ENCODE measurements at regions not wholly inside any gene's neighbourhood (a gene's known extent, or its start where the extent isn't known, plus 50 kb on each side); places are given as distances from the start of the nearest gene placed in this dataset.

DNA sequence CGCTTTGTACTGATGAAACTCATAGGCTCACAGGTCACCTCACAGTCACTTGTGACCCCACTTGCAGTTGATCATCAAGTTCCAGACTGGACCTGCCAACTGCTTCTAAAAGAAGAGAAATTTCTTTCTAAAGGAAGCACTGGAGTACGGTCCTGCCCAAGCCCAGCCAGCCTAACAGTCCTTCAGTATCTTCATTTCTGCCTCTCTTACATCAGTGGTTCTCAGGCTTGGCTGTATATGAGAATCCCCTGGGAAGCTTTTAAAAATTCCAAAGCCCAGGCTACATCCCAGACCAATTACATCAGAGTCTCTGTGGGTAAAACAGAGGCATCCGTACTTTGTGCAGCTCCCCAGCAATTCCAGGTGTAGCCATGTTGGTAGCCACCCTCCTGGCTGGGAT is 282.1 kb downstream of the NFIB start:
- DNase-seq: no peak

DNA sequence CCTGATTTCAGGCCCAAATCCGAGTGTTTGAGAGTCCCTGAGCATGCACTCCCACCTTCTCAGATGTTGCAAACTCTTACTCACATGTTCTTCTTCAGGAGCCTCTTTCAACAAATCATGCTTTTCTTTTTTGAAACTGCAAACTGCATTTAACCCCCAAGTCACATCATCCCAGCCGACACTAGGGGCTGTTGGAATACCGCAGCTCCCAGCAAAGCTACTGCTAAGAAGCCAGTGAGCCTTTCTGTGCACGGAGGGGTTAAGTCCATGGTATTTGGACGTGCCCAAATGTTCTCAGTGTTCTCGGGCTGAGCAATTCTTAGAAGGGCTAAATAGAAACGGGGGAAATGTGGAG is 282.9 kb downstream of the NFIB start:
- no peak for DNase-seq

DNA sequence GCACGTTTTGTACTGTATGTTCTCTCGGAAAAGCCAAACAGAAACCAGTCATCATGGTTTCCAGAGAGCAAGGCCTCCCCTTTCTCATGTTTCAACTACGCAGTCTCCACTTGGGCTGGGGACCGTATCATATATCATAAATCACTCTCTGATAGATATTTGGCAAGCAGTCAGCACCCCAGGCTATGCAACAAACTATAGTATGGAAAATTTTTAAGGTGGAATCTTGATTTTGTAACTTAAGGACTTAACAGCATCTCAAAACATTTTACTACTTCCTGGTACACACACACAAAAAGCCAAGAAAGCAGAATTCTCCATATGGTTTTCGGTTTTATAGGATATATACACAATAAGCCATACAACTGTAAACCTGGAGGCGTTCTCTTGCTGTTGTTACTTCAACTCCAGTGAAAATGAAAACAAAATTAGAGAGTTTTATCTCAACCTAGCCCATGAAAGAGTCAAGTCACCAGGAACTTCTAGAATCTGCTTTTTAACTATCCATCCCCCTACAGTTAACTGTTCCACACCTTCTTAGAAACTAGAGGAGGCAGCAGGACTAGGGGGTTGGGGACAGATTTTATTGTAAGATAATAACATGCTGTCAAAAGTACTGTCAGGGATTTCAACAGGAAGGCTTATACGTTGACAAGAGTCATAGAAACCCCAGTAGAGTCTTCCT is 283.4 kb downstream of the NFIB start:
- DNase-seq: no peak

DNA sequence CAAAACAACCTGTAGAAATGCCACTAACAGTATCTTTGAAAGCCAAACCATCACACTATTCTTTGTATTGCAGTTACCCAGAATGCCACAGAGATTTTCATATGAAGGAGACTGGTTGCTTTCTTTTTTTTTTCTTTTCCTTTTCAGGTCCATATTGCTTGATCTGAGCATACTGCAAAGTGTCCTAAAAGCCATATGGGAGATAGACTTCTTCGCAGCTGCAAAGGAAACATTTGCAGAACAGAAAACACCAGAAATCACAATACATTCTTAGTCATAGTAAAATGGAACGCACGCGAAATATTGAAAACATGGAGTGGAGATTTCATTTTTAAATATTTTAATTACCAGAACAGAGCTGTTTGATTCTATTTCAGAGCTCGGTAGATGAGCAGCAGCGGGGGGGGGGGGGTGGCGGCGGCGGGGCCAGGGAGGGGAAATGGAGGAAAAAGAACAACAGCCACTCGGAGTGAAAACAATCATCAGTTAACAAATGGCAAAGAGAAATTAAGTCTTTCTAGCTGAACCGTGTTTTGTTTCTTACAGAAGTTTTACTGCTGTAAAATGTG is 284.1 kb downstream of the NFIB start:
- DNase-seq: no peak

DNA sequence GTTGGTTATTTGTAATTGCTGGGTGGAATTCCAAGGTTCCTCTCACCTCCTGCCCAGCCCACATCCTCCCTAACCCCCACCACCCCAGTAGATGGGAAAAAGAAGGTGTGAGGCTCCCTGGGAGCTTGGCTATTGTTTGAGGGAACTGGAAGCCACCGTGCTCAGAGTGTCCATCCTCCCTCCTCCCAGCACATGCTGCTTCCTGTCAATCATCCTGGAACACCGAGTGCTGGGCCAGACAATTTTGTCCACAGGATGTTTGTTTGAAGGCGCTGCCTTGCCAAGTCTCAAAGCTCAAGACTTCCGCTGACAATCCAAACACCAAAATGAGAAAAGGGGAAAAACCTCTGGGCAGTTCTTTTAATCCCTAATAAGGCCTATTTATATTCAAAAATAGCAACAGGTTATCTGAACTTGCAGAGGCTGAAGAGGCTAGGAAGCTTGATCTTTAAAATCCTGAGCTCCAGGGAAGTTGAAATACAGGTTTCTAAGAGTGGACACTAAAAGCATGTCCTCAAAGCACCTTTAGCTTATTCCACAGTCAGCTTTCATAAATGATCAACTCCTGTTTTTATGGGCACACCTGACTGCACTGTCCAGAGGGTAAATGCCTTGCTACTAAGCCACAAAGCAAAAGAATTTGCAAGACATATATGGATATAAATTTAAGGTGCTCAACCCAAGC is 286.7 kb downstream of the NFIB start:
- DNase-seq: no peak

DNA sequence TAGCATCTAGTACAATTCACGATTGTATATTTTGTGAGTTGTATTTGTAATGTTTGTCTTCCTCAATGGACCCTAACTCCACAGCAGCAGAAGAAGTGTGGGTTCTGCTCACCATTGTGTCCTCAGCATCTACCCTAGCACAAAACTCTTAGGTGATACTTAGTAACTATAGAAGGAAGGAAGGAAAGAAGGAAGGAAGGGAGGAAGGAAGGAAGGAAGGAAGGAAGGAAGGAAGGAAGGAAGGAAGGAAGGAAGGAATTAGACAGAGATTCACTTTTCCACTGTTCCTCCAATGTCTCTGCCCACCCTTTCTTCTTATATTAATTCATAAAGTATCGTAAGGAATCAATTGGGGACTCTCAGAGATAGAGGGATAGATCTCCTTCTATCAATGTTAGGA is 288.2 kb downstream of the NFIB start:
- no peak for DNase-seq

DNA sequence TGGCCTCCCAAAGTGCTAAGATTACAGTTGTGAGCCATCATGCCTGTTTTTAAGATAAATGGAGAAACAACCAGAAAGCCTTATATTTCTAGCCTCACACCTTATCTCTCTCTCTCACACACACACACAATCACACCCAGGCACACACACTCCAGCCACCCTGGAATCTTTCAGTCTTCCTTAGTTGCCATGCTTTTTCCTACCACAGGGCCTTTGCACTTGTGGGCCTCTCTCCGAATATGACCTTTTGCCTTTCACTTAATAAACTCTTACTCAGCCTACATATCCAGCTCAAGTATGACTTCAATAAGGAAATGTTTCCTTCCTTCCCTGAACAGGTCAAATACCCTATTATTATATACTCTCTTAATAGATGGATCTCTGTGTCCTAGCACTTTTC is 290.7 kb downstream of the NFIB start:
- DNase-seq: no peak

DNA sequence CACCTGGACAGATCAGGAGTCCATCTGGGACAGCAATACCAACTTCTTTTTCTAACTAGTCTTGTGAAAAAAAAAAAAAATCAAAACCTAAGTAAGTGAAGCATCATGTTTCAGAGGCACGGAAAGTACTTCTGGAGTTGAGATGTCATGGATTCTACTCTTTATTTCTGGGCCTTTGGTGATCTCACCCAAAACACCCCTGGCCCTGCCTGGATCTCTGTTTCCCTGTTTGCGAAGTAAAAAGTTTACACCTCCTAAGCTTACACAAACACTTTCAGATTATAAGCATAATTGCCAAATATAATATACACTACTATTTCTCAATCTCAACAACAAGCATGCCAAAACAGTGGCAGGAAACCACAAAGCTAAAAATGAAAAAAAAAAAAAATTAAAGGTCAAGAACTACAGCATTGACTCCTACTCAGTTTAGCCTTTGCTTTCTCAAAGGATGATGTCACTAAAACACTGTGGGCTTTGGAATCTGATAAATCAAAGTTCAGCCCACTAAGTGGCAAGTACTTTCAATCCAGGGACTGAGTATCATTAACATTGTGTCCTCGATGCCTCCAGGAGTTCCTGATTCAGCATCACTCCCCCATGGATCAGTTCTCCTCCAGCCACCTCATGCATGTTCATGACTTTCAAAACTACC is 291.9 kb downstream of the NFIB start:
- DNase-seq: no peak

DNA sequence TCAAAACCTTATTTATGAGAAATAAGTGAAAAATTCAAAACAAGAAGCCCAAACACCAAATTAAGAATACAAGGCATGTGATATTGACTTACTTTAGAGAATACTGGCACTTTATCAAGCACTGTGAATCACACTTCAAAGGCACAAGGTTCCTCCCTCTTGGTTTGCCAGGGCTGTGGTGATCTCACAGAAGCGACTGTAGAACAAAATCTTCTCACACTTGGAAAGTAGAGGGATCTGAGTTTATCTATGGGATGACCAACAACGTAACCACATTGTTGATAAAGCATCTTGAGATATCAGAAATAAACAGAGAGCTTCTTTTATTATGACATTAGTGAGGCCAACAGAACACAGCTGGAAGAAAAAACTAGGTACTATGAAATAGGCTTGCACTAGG is 295.9 kb downstream of the NFIB start:
- no peak for DNase-seq

DNA sequence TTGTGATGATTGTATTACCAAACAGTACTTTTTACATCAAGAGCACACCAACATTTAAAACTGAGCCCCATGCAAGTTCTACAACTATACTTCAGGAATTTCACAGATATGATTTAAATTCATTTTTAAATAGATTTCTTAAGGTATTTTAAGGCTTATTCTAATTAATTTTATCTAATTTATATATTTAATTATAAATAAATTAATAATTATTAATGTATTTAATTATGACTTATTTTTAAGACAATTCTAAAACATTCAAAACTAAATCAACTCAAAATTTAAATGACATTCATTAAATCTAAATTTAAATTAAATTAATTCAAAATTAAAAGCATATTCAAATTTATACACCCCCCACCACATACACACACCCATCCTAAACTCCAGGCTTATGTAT is 299.2 kb downstream of the NFIB start:
- no peak for DNase-seq

DNA sequence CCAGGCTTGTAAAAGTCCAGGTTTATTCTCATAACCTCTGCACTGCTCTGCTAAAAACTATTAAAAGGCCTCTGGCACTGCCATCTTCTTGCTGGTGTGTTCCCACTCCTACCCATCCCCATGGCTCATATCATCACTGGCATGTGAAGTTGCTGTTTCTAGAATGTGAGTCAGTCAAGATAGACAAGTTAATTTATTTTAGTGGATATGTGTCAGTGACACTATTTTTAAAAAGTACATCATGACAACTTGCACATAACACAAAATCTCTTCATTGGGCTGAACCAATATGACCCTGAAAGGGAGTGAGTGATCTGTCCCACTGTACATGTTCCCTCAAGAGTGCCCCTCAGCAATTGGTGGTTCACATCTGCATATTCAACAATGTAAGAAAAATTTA is 299.7 kb downstream of the NFIB start:
- DNase-seq: no peak

DNA sequence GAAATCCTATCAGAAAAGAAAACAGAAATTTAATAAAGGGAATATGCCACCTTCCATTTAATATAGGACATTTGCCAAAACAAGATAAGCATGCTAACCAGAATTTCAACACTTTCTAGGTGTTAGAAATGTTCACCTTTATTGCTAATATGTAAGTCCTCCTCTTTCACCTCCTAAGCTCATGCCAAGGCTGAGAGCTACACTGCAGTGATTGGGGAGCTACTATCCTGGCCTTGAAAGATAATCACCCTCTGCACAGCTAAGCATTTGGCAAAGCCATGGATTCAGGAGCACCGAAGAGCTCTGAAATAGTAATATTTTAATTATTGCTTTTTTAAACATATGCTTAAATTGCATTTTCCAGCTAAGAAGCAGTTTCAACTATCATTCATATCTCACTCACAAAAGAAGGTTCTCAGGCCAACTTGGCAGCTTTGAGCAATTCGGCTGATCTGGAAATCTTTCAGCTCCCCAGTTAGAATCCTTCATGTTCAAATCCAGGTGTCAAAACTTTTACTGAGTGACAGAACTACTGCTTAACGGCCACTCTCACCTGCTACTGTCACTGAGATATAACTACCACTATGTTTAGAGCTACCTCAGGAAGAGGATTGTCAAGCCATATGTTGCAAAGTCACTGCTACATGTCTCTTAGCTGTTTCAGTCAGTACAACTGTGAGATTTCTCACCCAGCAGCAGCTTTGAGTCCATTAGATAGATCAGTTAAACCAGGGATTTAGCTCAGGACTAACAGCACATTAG is 302.0 kb downstream of the NFIB start:
- DNase-seq: no peak

DNA sequence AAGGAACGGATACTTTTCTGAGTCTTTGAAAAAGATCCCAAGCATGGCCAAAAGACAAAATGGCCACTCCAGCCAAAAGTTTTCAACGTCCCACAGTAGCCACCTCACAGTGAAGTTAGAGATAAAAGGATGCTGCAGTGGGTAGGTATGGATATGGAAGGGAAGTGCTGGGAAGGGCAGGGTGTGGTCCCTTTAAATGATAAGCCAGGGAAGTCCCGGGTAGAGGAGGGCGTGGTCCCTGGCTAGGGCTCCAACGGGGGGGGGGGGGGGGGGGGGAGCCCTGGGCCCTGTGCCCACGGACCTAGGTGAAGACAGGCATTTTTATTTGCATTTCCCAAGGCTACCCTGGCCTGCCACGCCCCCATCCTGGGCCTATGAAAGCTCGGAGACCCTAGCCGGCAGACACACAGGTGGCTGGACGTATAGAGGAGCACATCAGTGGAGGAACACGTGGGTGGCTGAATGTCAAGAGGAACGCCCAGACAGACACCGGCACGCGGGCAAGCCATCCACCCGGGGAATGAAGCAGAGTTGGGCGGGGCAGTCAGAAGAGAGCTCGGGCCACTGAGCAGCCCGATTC is 306.7 kb downstream of the NFIB start:
- no peak for DNase-seq

DNA sequence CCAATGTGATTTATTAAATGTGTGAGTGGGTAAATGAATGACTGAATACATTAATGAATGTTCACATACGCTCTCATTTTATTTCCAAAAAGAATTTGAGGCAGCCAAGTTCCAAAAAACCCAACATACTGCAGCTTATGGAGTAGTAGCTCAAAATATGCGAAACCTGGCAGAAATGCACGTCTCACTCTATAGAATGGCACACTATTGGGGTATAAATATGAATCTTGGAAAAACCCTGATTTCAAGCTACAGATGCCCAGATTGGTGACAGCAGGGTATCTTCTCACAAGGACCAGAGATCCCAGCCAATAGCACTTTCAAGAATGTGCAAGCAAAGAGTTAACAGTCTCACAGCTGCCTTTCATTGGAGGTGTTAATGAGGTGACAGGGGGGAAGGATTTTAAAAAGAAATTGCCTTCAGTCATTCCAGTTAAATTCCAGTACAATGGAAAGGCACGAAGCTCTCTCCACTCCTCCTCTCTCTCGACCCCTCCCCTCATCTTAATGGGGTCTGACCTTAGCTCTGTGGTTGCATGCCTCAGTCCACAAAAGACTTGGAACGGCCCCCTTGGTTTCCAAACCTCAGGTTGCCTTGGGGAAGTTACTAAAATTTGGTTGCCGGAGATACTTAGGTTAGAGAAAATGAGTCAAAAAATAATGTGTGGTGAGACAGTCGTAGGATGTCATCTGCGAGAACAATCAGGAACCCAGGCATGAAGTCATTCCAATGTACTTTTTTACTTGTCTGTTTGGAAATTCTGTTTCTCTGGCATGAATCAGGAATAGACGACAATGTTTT is 307.4 kb downstream of the NFIB start:
- DNase-seq: no peak

DNA sequence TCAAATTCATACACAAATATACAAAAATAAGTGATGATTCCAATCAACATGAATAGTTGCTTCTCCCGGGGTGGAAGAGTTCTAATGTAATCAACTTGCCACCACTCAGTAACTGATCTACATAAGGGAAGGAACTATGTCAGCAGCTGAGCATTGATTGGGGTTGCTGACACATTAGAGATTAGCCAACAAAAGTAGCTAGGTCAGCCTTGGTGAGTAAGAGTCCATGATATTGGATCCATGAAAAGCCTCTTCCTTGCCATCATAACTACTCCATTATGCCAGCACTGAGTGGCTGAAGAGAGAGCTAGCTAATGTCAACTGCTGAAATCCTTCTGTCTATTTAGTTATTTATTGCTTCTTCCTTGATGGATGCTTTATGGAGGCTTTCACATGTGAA is 309.8 kb downstream of the NFIB start:
- no peak for DNase-seq

DNA sequence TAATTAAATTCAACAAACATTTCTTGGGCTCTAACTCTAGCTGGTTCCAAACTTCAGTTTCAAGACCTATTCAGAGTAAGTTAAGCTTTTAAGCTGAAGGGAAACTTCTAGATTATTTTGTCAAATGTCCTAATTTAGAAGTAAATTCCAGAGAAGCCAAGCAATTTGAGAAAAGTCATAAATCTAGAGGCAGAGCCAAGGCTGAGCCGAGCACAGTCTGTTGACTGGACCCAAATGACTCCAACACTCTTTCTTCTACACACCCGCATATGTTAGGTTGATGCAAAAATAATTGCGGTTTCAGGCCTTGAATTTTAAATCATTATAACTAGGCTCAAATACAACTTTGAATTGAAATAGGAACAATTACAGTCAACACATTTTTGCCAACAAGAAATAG is 319.7 kb downstream of the NFIB start:
- DNase-seq: no peak

DNA sequence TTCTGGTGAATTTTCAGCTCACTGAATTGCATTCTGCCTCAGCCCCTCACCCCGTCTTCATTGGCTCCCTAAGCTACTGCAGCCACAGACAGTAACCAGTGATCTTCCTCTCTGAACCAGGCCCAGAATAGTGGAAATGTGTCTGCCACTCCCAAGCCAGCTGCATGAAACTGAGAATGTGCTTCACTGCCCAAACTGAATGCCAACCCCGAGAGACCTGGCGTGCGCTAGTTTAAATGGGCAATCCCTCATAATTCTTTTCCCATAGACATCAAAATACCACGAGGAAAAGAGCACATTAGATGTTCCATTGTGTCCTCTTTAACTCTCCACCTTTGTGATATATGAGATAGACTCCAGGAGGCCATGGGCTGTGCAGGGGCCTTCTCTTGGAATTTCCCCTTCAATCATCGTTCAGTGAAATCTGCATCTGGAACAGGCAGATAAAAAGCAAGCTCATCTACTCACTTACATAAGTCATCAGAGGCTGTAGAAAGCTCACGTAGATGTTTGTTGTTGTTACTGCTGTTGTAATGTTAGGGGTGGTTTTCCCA is 320.2 kb downstream of the NFIB start:
- no peak for DNase-seq

DNA sequence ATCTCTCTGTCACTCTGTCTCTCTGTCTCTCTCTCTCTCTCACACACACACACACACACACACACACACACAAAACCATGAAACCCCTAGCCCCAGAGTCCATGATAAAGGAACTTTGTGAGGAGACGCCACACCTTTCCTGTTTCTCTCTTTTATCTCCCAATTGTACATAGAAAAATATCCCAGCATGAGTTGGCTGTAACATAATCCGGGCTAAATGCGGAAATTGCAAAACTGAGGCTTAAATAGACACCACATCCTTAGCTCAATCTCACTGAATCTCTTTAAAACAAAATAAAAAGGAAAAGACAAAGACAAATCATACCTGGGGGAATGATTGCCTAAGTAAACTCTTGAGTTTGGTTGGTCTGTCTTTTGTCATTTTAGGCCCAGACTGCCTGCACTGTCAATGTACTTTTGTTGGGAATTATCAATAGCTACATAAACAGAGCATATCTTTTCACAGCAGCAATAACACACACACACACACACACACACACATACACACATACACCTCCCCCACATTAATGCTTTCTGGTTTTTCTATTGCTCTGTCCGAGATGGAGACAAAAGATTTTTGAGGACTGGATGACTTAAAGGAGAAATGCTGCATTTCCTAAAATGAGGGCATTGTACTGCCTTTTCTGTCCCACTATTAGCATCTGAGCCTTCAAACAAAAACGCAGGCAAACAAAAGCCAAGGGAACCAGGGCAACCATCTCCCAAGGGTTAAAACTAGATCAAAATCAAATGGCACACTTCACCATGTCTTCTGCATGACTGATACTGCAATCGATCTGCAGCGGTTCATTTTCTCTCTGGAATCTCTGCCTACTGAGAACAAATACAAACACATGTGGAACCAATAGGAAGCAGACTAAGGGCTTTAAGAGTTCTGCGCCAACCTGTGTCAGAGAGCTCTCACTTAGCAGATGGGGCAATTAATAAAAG is 321.5 kb downstream of the NFIB start:
- no peak for DNase-seq

DNA sequence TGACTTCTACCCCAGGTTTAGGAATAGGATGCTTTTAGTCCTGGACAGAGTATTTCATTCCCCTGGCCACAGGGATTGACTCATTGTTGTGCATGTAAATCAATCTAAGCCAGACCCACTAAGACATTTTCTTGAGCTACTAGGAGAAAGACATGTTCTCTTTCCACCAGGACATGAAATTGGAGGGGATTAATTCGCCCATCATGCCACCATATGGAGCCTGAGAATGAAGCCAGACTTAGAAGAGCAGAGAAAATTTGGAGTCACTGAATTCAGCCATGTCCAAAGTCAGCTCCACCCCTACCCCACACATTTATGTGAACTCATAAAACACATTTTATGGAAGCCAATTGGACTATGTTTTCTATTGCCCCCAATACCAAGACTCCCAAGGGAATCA is 322.5 kb downstream of the NFIB start:
- no peak for DNase-seq

DNA sequence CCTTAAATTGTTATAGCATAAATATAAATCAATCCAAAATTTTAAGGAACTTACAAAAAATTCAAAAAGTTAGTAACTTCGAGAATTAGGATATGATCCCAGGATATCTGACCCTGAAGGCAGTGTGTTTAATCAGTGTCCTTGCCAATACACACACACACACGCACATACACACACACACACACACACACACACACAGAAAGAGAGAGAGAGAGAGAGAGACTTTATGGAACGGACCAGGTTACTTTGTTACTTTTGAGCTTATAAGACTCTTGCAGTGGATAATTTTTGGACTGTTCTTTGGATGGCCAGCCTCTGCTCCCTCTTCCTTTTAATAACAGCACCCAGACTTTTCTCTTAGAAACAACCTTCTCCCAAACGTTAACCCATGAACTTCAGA is 322.9 kb downstream of the NFIB start:
- no peak for DNase-seq

DNA sequence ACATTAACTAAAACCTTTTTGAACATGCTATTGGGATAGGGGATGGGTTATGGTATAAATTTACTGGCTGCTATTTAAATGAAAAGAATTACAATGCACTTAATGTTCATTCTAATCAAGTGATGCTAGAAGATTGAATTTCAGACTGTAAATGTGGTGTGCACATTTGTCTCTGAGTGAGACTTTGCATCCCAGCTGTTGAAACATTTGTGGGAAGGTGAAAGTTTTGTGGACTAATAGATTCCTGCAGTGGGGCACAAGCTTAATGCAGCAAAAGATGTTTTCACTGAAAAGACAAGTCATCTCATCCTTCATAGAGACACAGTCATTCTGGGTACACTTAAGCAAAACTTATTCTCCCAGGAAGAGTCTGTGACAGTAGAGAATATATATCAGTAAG is 323.6 kb downstream of the NFIB start:
- no peak for DNase-seq
